ENCODE measurements at regions not wholly inside any gene's neighbourhood (a gene's known extent, or its start where the extent isn't known, plus 50 kb on each side); places are given as distances from the start of the nearest gene placed in this dataset.

- TF ChIP-seq CTCF (IDR thresholded peaks at IDR 0.05) (no peak), EZH2 (IDR thresholded peaks at IDR 0.05; ENCODE audit: borderline replicate concordance, insufficient read depth, low read depth, low read length, poor library complexity, severe bottlenecking) (no peak)
Observed at GRCh38 chr7:81170291-81170690, 251.4 kb upstream of the SEMA3C start.

Measured in B cell (primary cell).